Duodenal mucosa (tissue), 2 donors: ENCODE measurements at regions not wholly inside any gene's neighbourhood (a gene's known extent, or its start where the extent isn't known, plus 50 kb on each side); places are given as distances from the start of the nearest gene placed in this dataset.

Experiments
- H3K27ac ChIP-seq: one replicate; pipeline ENCODE4 v1.7.0; 2013; ENCODE audit warnings: low read depth, low read length
- H3K27me3 ChIP-seq, 2 donors: one replicate each; pipeline ENCODE4 v1.7.0; 2013; ENCODE audit warnings: low read length in 2 of 2, control low read depth in 1 of 2; ENCODE audit not compliant: insufficient read depth in 2 of 2, control insufficient read depth in 1 of 2
- H3K36me3 ChIP-seq, 2 donors: one replicate each; pipeline ENCODE4 v1.7.0; 2013; ENCODE audit warnings: low read length in 2 of 2, control low read depth in 1 of 2; ENCODE audit not compliant: insufficient read depth in 2 of 2, control insufficient read depth in 1 of 2
- H3K4me1 ChIP-seq, 2 donors: one replicate each; pipeline ENCODE4 v1.7.0; 2013; ENCODE audit warnings: low read length in 2 of 2, control low read depth in 1 of 2; ENCODE audit not compliant: insufficient read depth in 2 of 2, control insufficient read depth in 1 of 2
- H3K4me3 ChIP-seq, 2 donors: one replicate each; pipeline ENCODE4 v1.7.0; 2013; ENCODE audit warnings: low read length in 2 of 2, low read depth in 1 of 2
- H3K9ac ChIP-seq, 2 donors: one replicate each; pipeline ENCODE4 v1.7.0; 2013; ENCODE audit warnings: low read length in 2 of 2, low read depth in 1 of 2
- H3K9me3 ChIP-seq, 2 donors: one replicate each; pipeline ENCODE4 v1.7.0; 2013; ENCODE audit warnings: low read length in 2 of 2, control low read depth in 1 of 2; ENCODE audit not compliant: control insufficient read depth in 1 of 2

GRCh38 chr5:124342986-124343385, 403.5 kb downstream of the ZNF608 start:
- Histone ChIP-seq H3K27me3 (no peaks in the 10 kb centered on the region), H3K4me1 (no peaks in the 10 kb centered on the region), H3K9me3 (no peaks in the 10 kb centered on the region), H3K36me3 (no peaks in the 10 kb centered on the region), H3K9ac (no peak overlapping the region), H3K27ac (no peak overlapping the region), H3K4me3 (no peak overlapping the region)

GRCh38 chr5:124342584-124342983, 403.9 kb downstream of the ZNF608 start:
- Histone ChIP-seq H3K4me1 (no peaks in the 10 kb centered on the region), H3K27ac (no peak overlapping the region), H3K36me3 (no peaks in the 10 kb centered on the region)

GRCh38 chr5:124342027-124342471, 404.4 kb downstream of the ZNF608 start:
- no peaks in the 10 kb centered on the region for H3K4me1 ChIP-seq
- H3K9me3 ChIP-seq = no peaks in the 10 kb centered on the region
- H3K36me3 ChIP-seq = no peaks in the 10 kb centered on the region
- H3K4me3 ChIP-seq = no peak overlapping the region
- no peak overlapping the region for H3K9ac ChIP-seq
- no peaks in the 10 kb centered on the region for H3K27me3 ChIP-seq
- H3K27ac ChIP-seq = no peak overlapping the region

More at GRCh38 chr5:124342584-124342983, 403.9 kb downstream of the ZNF608 start:
- Histone ChIP-seq H3K4me3 (no peak overlapping the region), H3K27me3 (no peaks in the 10 kb centered on the region), H3K9me3 (no peaks in the 10 kb centered on the region), H3K9ac (no peak overlapping the region)

- Histone ChIP-seq H3K27me3 (no peaks in the 10 kb centered on the region), H3K27ac (no peak overlapping the region), H3K36me3 (no peaks in the 10 kb centered on the region), H3K4me1 (no peaks in the 10 kb centered on the region), H3K9me3 (no peaks in the 10 kb centered on the region), H3K9ac (no peak overlapping the region), H3K4me3 (no peak overlapping the region)
Observed at GRCh38 chr5:124341066-124341858, 405.2 kb downstream of the ZNF608 start.

- no peaks in the 10 kb centered on the region for H3K4me1 ChIP-seq
- no peaks in the 10 kb centered on the region for H3K27me3 ChIP-seq
- no peak overlapping the region for H3K27ac ChIP-seq
- H3K4me3 ChIP-seq = no peak overlapping the region
- no peak overlapping the region for H3K9ac ChIP-seq
- H3K36me3 ChIP-seq = no peaks in the 10 kb centered on the region
- no peaks in the 10 kb centered on the region for H3K9me3 ChIP-seq
Observed at GRCh38 chr5:124337996-124338395, 408.4 kb downstream of the ZNF608 start.

- Histone ChIP-seq H3K9me3 (peaks cover 2 to 5% of the 10 kb centered on the region in 2 donors), H3K4me1 (no peaks in the 10 kb centered on the region), H3K27ac (no peak overlapping the region), H3K36me3 (no peaks in the 10 kb centered on the region), H3K4me3 (no peak overlapping the region), H3K9ac (no peak overlapping the region), H3K27me3 (no peaks in the 10 kb centered on the region)
Observed at GRCh38 chr5:124333298-124333979, 413.0 kb downstream of the ZNF608 start.

- H3K9me3 ChIP-seq = peaks cover 2 to 5% of the 10 kb centered on the region in 2 donors
- H3K4me1 ChIP-seq = no peaks in the 10 kb centered on the region
- no peaks in the 10 kb centered on the region for H3K27me3 ChIP-seq
- H3K27ac ChIP-seq = no peak overlapping the region
- no peaks in the 10 kb centered on the region for H3K36me3 ChIP-seq
- no peak overlapping the region for H3K4me3 ChIP-seq
- H3K9ac ChIP-seq = no peak overlapping the region
Observed at GRCh38 chr5:124332273-124332672, 414.2 kb downstream of the ZNF608 start.

GRCh38 chr5:124330595-124331220, 415.7 kb downstream of the ZNF608 start:
- Histone ChIP-seq H3K9ac (no peak overlapping the region), H3K27ac (no peak overlapping the region), H3K4me3 (no peak overlapping the region), H3K36me3 (no peaks in the 10 kb centered on the region), H3K9me3 (peaks cover 2 to 5% of the 10 kb centered on the region in 2 donors), H3K4me1 (no peaks in the 10 kb centered on the region), H3K27me3 (no peaks in the 10 kb centered on the region)

- H3K4me3 ChIP-seq = no peak overlapping the region
- H3K4me1 ChIP-seq = no peaks in the 10 kb centered on the region
Observed at GRCh38 chr5:124328201-124328600, 418.2 kb downstream of the ZNF608 start.

GRCh38 chr5:124318661-124319060, 427.8 kb downstream of the ZNF608 start:
- Histone ChIP-seq H3K9me3 (no peaks in the 10 kb centered on the region), H3K4me1 (no peaks in the 10 kb centered on the region), H3K36me3 (no peaks in the 10 kb centered on the region), H3K9ac (no peak overlapping the region), H3K27me3 (no peaks in the 10 kb centered on the region), H3K27ac (no peak overlapping the region), H3K4me3 (no peak overlapping the region)

More at GRCh38 chr5:124328201-124328600, 418.2 kb downstream of the ZNF608 start:
- Histone ChIP-seq H3K36me3 (no peaks in the 10 kb centered on the region), H3K27ac (no peak overlapping the region), H3K27me3 (no peaks in the 10 kb centered on the region), H3K9me3 (peaks cover 2 to 5% of the 10 kb centered on the region in 2 donors), H3K9ac (no peak overlapping the region)
